ENCODE measurements at regions not wholly inside any gene's neighbourhood (a gene's known extent, or its start where the extent isn't known, plus 50 kb on each side); places are given as distances from the start of the nearest gene placed in this dataset.

DNA sequence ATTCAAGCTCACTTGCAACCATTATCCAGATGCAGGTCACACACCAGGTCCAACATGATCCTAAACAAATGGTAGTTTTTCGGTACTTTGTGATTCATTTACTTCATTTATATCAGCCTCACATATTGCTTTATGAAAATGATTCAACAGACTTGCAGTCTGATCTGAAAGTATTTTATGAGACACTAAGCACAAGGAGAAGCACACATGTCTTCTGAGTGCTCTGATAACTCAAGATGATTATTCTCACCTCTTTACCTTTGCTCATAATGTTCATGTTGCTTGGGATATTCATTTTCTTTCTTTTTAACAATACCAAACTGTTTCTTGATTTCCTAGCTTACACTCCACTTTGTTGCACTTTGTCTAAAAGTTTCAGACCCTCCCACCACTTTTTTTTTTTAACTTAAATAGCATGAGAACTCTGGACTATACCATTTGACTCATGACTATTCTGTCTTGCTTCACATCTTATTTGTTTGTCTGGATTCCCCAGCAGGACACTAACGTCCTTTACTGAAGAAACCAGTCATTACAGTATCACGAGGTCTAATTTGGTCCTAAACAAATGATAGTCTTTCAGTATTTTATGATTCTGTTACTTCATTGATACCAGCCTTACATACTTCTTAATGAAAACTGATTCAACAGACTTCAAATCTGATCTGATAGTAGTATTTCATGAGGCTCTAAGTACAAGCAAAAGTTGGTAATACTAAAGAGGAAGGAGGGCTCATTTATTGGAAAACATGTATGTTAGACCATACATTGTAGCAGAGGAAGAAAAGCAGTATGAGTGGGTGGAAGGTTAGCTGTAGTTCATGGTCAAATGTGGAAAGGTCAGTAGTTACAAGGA, 171.8 kb upstream of the AHR start:
- Histone ChIP-seq H3K79me2 (ENCODE audit: insufficient read depth, low read length) (no peaks in the 10 kb centered on the region), H2AFZ (ENCODE audit: low read depth, low read length, poor library complexity, severe bottlenecking) (no peak overlapping the region), H3K27me3 (ENCODE audit: insufficient read depth, low read length) (no peaks in the 10 kb centered on the region), H3K4me1 (ENCODE audit: control insufficient read depth in 1 of 2, insufficient read depth in 2 of 2, low read length in 2 of 2) (peaks cover 8 to 9% of the 10 kb centered on the region in 2 experiments; a peak in 2 of 4 replicates), H3K9me3 (ENCODE audit: control insufficient read depth in 1 of 2, insufficient read depth in 1 of 2, low read depth in 1 of 2, low read length in 2 of 2) (no peaks in the 10 kb centered on the region), H3K4me2 (ENCODE audit: low read length) (no peak overlapping the region), H4K20me1 (ENCODE audit: insufficient read depth) (no peaks in the 10 kb centered on the region), H3K27ac (ENCODE audit: low read depth, low read length) (no peak overlapping the region), H3K9me2 (ENCODE audit: insufficient read depth) (no peaks in the 10 kb centered on the region), H3K9ac (ENCODE audit: low read length) (no peak overlapping the region), H3K36me3 (ENCODE audit: control insufficient read depth in 1 of 2, insufficient read depth in 2 of 2, low read length in 2 of 2) (no peaks in the 10 kb centered on the region), H3K4me3 (replicated peaks in 1 of 2; ENCODE audit: low read depth in 1 of 2, low read length in 2 of 2) (no peak overlapping the region)
- no peak for DNase-seq (ENCODE audit: low read depth, low spot score)
- TF ChIP-seq, protein P1, sequence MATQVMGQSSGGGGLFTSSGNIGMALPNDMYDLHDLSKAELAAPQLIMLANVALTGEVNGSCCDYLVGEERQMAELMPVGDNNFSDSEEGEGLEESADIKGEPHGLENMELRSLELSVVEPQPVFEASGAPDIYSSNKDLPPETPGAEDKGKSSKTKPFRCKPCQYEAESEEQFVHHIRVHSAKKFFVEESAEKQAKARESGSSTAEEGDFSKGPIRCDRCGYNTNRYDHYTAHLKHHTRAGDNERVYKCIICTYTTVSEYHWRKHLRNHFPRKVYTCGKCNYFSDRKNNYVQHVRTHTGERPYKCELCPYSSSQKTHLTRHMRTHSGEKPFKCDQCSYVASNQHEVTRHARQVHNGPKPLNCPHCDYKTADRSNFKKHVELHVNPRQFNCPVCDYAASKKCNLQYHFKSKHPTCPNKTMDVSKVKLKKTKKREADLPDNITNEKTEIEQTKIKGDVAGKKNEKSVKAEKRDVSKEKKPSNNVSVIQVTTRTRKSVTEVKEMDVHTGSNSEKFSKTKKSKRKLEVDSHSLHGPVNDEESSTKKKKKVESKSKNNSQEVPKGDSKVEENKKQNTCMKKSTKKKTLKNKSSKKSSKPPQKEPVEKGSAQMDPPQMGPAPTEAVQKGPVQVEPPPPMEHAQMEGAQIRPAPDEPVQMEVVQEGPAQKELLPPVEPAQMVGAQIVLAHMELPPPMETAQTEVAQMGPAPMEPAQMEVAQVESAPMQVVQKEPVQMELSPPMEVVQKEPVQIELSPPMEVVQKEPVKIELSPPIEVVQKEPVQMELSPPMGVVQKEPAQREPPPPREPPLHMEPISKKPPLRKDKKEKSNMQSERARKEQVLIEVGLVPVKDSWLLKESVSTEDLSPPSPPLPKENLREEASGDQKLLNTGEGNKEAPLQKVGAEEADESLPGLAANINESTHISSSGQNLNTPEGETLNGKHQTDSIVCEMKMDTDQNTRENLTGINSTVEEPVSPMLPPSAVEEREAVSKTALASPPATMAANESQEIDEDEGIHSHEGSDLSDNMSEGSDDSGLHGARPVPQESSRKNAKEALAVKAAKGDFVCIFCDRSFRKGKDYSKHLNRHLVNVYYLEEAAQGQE (IDR thresholded peaks at IDR 0.05; ENCODE audit: low read depth), result no peak
- TF ChIP-seq RAD21 (IDR thresholded peaks at IDR 0.05; ENCODE audit: low read depth) (no peak), FOSL1 (IDR thresholded peaks at IDR 0.05; ENCODE audit: low read depth) (no peak), TCF7L2 (IDR thresholded peaks at IDR 0.05; ENCODE audit: borderline replicate concordance, extremely low read depth, insufficient read depth, insufficient read length) (no peak)
- no peak for ATAC-seq
- CTCF ChIA-PET, result no interaction called here
- POLR2A ChIA-PET, result no interaction called here
- intact Hi-C loops (cut with micrococcal nuclease), result no loop called here
- BruUV-seq (replicated peaks), result no TSS peak
- RAD21 ChIA-PET (ENCODE audit: low non-redundant PET in 1 of 2, low total read pairs in 2 of 2, uncharacterized antibody in 2 of 2, unreplicated experiment in 2 of 2), result no interaction called here

GRCh38 chr7:17129218-17129617, 169.2 kb upstream of the AHR start:
- no peaks in the 10 kb centered on the region for H3K9me3 ChIP-seq (ENCODE audit: control insufficient read depth in 1 of 2, insufficient read depth in 1 of 2, low read depth in 1 of 2, low read length in 2 of 2)
- no peak overlapping the region for H3K4me3 ChIP-seq (replicated peaks in 1 of 2; ENCODE audit: low read depth in 1 of 2, low read length in 2 of 2)
- RAD21 ChIA-PET (ENCODE audit: low non-redundant PET in 1 of 2, low total read pairs in 2 of 2, uncharacterized antibody in 2 of 2, unreplicated experiment in 2 of 2), result no interaction called here
- no peaks in the 10 kb centered on the region for H3K36me3 ChIP-seq (ENCODE audit: control insufficient read depth in 1 of 2, insufficient read depth in 2 of 2, low read length in 2 of 2)
- intact Hi-C loops (cut with micrococcal nuclease), result no loop called here
- POLR2A ChIA-PET, result no interaction called here
- no TSS peak for BruUV-seq (replicated peaks)
- no peaks in the 10 kb centered on the region for H4K20me1 ChIP-seq (ENCODE audit: insufficient read depth)
- no peaks in the 10 kb centered on the region for H3K27me3 ChIP-seq (ENCODE audit: insufficient read depth, low read length)
- no peak overlapping the region for H3K4me2 ChIP-seq (ENCODE audit: low read length)
- H3K4me1 ChIP-seq (ENCODE audit: control insufficient read depth in 1 of 2, insufficient read depth in 2 of 2, low read length in 2 of 2), result peaks cover 8 to 9% of the 10 kb centered on the region in 2 experiments; a peak in 2 of 4 replicates
- CTCF ChIA-PET, result no interaction called here
- TF ChIP-seq EGR1 (IDR thresholded peaks at IDR 0.05; ENCODE audit: low read depth) (no peak), ZNF274 (IDR thresholded peaks at IDR 0.05; ENCODE audit: low read depth, low read length) (no peak)
- DNase-seq (ENCODE audit: low read depth, low spot score), result no peak
- H3K27ac ChIP-seq (ENCODE audit: low read depth, low read length), result no peak overlapping the region
- ATAC-seq, result no peak
- no peak overlapping the region for H2AFZ ChIP-seq (ENCODE audit: low read depth, low read length, poor library complexity, severe bottlenecking)
- H3K9me2 ChIP-seq (ENCODE audit: insufficient read depth), result no peaks in the 10 kb centered on the region
- H3K9ac ChIP-seq (ENCODE audit: low read length), result no peak overlapping the region
- H3K79me2 ChIP-seq (ENCODE audit: insufficient read depth, low read length), result no peaks in the 10 kb centered on the region

All from HCT116 (cell line).